ENCODE measurements at regions not wholly inside any gene's neighbourhood (a gene's known extent, or its start where the extent isn't known, plus 50 kb on each side); places are given as distances from the start of the nearest gene placed in this dataset.

DNA sequence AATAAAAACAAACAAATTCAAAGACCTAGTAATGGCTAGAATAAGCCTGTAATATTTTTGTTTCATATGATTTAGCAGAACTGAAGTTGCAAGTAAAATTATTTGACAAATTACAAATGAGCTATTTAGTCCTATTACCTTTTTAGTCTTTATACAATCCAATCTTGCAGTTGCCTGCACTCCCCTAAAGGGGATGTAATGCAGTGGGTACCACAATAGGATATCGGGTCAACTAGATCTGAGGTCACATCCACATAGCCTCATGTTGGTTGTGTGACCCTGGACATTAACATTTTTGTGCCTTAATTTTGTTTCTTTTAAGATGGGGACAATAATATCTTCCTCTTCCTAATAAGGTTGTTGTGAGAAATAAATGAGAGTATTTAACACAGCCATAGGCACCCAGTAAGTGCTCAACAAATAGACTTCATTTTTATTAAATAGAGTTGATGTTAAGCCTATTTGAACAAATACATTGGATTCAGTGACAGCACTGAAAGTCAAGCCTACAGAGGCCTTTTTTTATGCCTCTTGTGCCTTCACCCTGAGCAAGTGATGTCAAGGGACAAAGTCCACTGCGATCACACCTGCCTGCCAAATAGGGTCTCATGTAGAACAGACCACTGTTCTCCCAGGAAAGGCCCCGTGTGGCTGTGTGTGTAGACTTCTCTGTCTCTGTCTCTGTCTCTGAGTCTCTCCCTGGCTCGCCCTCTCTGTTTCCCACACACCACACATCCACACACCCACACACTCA lies 124.8 kb downstream of the EVX1 start:
- DNase-seq: no peak

DNA sequence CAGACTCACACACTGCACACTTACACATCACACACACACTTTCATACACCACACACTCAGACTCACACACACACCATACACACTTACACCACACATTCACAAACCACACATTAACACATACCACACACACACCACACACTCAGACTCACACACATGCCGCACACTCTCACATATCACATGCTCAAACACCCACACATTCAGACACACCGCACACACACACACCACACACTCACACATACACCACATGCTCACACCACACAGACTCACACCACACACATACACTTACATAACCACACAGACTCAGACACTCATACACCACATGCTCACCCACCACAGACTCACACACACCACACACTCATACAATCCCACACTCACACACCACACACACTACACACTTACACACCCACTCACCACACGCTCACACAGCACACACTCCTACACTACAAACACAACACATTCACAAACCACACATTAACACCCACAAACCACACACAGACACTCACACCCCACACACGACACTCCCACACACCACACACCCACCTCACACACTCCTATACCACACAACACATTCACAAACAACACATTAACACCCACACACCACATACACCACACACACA lies 125.4 kb downstream of the EVX1 start:
- DNase-seq: no peak

DNA sequence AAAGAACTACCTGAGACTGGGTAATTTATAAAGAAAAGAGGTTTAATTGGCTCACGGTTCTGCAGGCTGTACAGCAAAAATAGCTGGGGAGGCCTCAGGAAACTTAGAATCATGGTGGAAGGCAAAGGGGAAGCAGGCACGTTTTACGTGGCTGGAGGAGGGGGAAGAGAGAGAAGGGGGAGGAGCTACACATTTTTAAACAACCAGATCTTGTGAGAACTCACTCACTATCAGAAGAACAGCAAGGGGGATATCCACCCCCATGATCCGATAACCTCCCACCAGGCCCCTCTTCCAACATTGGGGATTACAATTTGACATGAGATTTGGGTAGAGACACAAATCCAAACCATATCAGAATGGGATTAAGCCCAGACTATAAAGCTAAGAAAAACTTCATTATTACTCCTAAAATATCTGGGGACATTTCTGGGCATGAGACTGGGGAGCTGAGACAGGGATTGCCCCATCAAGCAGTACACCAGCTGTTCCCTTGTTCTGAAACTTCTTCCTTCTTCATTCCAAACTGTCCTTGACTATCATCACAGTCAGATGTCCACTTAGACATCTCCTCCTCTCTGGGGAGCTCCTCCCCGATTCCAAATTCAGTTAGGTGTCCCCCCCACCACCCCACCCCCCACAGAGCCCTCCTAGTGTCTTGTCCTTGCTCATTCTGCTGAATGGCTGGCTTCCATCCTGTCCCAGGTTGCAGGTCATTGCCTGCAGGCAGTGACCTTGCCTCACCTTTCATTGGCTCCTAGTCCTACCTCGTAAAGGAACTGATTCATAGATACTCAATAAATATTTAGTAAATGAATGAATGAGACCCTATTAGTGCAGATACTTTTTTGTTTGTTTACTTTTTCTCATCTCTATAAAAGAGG lies 132.6 kb downstream of the EVX1 start:
- DNase-seq: no peak

DNA sequence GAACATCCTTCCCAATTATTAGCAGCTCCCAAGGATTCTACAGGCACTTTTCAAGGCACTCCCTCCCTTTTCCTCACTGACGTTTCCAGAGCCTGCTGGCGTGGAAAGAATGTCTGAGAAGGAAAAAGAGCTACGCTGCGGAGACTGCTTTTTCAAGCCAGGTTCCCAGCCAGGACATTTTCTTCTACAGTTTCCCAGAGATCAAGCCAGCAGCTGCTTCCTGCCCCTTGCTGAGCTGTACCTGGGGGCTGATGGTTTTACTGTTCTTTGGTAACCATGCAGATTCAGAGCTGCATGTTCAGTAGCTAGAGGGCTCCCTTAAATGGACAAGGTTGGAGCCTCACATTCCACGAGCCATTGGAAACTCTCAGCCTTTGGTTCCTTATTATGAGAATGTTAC lies 133.4 kb downstream of the EVX1 start:
- DNase-seq: no peak

DNA sequence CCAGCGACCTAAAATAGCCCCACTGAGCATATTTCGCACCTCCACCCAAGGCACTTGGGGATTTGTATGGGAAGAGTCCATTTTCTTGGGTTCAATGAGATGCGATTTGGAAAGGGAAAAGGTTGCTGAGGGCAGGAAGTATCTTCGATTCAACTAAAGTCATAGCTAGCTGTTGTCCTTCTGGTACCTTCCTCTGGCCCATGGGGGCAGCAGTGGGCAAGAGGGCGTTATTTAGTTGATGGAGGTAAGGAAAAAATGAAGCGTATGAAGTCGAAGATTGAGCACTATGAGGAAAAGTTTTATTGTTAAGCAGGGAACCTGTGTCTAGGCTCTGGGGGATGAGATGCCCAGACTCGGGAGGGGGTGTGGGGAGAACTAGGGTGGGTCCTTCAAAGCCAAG lies 135.4 kb downstream of the EVX1 start:
- DNase-seq: no peak

DNA sequence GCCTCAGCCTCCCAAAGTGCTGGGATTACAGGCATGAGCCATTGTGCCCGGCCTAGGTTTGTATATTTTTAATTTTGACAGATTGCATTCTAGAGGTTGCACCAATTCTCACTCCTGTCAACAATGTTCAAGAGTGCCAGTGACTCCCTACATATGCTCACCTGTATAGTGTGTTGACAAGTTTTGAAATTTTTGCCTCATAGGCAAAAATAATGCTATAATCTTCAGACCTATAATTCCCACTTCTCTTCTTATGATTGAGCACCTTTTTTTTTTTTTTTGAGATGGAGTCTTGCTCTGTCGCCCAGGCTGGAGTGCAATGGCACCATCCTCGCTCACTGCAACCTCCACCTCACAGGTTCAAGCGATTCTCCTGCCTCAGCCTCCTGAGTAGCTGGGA lies 139.7 kb downstream of the EVX1 start:
- no peak for DNase-seq

DNA sequence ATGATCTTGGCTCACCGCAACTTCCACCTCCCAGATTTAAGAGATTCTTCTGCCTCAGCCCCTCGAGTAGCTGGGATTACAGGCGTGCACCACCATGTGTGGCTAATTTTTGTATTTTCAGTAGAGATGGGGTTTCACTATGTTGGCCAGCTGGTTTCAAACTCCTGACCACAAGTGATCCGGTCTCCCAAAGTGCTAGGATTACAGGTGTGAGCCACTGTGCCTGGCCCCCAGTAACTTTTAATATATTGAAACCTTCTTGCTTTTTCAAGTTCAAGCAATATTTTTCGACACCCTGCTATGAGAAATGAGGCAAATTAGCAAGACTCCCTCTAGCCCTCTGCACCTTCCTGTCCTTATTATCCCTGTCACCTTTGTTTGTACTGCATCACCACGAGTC lies 144.0 kb downstream of the EVX1 start:
- no peak for DNase-seq

DNA sequence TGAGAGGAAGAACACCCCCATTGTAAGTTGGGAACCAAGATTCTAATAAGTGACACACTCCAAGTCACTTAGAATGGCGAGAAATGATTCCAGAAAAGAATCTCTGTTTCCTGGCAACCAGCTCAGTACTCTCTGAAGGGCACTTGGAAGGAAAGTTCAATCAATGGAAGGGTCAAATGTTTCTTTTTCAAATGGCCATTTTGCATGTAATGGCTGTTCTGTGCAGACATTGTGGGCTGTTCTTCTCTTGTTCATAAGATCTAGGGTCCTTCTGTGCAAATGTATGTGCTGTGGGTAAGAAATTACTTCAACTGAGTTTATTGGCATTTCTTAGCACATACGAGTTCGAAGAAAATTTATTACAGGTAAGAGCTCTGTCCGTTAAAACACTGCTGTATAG lies 145.3 kb downstream of the EVX1 start:
- DNase-seq: no peak

DNA sequence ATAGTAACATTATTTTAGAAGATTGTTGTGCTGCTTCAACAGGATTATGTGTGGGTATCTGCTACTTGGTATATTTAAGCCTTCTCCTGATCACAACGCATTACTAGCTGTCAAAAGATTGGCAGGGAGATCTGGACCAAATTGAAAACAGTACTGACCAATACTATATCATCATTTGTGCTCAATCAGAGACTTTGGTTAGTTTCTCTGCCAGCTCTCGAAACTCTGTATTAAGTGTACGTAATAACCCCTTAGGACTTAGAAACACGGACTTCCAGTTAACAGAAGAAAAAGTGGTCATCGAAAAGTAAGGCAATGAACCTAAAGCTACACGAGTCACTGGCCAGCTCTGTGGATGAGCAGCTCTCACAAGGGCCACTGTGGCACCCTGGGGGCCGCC lies 146.0 kb downstream of the EVX1 start:
- DNase-seq: no peak

DNA sequence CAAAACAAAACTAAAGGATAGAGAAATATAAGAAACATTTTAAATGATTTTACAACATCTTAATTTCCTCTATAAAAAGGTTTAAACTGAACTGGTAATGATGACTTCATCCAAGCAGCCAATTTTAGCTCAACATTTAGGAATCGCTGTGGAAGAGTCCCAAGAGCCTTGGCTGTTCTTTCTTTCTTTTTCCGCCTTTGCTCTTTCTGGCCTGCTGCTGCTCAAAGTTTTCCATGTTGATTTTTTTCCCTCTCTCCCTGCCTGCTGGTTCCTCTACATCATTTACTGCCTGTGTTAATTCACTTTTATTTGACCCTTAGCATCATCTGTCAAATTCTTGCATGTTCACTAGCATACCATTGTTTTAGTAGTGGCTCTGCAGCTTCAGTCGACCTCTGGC lies 146.9 kb downstream of the EVX1 start:
- no peak for DNase-seq

DNA sequence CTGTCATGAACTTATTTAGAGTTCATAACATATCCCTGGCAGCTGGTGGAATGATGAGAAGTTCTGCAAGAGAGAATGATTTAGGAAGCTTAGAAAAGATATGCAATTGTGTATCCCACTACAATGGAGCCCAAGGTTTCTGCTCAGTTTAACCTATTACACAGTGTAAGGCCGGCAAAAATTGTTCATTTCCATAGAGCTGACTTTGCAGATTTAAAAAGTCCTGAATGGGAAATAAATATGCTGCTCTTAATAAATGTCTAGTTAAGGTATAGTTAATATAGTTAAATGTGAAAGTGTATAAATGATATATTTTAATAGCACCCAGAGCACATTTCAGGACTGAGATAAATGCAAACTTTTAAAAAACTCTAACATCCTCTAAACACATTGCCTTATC lies 149.9 kb downstream of the EVX1 start:
- DNase-seq: no peak

DNA sequence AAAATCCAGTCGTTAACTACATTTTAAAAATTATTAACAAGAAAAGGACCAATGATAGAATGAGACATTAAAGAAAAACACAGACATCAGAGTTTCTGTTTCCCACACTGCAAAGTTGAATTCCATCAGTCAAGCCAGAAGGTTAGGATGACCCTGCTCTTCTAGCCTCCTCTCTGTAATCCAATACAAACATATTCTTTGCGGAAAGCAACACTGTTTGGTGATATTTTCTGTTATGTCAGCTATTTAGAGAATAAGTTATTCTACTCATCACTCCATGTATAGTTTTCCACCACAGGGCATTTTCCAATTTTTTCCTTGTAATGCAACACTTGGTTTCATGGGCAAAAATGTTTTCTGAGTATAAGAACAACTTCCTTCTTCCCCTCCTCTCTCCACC lies 152.3 kb downstream of the EVX1 start:
- DNase-seq: no peak

DNA sequence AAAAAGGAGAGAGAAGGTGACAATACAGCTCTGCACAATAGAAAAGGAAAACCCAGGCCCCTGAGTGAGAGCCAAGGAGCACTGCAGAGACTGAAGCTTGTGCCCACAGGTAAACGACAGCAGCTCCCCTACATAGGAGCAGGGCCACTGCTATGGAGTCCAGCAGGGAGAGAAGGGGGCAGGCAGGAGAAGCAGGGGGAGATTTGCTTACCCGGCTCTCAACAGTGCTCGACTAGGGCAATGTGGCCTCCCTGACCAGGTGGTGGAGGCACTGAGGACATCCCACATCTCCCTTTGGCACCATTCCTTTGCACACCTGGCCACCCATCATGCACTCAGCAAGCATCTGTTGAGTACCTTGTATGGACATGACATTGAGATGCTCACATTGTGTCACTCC lies 153.0 kb downstream of the EVX1 start:
- no peak for DNase-seq

DNA sequence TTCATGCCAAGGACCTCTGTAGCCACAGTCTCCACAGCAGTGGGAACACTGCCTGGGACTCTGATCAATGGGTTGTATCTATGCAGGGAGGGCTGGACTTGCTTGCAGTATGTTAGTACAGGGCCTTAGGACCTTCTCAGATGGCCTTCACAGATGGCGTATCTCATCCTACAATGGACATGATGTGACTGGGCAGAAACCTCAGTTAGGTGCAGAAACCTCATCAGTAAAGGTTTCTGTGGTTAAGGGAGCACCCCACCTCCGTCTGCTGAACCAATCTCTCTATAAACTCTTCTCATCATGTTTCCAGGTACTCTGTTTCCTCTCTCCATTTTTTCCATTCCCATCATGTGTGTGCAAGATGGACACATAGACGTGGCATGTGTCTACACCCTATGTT lies 154.9 kb downstream of the EVX1 start:
- no peak for DNase-seq

DNA sequence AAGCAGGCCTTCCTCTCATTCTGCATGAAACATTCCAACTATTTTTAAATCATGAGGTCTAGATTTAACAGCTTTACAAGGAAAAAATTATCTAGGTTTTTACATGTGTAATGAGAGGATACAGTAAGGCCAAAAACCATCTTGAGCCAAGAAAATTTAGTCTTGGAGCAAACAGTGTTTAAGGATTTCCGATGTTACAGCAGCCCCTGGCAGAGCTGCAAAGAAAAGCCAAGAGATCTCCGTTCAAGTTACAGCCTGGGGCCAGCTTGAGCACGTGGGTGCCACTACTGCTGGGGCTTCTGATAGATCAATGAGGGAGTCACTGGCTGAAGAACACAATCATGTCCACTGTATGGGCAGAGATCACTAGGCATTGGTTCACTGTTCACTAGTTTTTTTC lies 156.2 kb downstream of the EVX1 start:
- no peak for DNase-seq

DNA sequence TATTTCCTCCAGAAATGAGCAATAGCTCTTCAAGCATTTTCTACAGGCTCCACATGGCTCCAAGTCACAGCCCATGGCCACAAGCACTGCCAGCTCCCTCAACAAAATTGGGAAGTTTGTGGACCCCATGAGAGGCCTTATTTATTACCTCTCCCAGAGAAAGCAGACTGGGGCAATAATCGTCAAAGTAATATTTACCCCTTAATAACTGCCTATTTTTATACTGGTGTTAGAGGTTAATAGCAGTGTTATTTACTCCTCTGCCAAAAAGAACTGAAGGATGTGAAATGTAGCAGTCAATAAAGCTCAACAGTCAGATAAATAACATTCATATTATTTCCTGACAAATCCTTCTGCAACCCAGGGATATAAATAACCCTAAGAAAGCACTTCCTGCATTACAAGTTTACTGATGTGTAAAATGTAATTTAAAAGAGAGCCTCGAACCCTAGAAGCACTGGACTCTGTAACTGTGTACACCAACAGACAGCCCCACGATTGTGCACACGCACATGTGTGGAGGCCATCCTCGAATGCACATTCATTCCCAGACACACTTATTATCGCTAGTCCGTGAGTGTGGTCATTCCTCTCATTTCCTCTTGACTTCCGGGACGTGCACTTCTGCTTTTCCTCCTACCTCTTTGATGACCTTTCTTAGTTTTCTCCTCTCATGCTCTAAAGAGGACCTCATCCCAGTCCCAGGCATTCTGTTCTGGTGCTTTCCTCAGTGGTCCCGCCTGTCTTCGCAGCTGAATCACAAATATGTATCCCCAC lies 157.4 kb downstream of the EVX1 start:
- no peak for DNase-seq

DNA sequence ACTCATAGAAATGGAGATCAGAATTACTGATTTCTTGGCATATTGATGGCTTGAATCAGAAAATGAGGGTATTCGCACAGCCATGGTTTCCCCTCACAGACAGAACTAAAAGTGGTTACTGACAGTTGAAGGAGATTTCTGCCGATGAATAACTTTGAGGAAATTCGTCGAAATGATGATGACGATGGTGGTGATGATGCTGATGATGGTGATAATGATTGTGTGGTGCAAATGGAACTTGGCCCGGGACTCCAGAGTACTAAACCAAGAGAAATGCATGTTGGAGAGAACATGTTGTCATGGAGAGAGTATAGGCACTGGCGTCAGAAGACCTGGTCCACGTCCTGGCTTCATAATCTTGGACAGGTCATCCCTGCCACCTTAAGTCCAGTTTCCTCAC lies 163.2 kb downstream of the EVX1 start:
- no peak for DNase-seq

DNA sequence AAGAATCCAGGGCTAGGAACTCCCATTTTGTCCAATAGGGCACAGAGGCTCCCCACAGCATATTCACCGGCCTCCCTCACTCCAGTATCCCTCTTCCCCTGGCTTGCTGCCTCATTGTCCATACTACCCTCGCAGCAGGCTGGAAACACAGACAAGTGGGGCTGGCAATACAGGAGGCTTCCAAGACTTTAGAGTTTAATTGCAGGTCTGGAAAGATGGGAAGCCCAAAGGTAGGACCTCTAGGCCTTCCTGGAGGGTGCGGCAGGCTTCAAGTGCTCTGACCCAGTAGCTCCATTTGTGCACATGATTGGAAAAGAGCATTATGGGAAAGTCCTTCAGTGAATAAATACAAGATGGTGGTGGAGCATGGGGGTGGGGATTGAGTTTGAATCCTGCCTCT lies 166.7 kb downstream of the EVX1 start:
- no peak for DNase-seq

DNA sequence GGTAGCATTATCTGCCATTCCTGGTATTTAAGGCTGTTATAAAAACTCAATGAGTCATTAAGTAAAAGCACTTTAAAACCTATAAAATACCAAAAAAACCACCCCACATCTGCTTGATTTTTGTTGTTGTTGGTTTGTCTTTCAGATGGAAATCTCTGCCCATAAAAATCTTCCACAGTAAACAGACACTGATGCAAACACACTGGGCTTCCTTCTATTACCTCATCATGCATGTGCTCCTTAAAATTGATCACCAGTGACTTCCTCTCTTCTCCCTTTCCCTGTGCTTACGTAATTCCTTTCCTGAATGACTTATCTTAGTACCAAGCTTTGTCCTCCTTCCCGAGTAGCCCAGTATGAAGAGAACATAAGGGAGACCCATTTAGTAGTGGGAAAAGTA lies 167.2 kb downstream of the EVX1 start:
- no peak for DNase-seq

DNA sequence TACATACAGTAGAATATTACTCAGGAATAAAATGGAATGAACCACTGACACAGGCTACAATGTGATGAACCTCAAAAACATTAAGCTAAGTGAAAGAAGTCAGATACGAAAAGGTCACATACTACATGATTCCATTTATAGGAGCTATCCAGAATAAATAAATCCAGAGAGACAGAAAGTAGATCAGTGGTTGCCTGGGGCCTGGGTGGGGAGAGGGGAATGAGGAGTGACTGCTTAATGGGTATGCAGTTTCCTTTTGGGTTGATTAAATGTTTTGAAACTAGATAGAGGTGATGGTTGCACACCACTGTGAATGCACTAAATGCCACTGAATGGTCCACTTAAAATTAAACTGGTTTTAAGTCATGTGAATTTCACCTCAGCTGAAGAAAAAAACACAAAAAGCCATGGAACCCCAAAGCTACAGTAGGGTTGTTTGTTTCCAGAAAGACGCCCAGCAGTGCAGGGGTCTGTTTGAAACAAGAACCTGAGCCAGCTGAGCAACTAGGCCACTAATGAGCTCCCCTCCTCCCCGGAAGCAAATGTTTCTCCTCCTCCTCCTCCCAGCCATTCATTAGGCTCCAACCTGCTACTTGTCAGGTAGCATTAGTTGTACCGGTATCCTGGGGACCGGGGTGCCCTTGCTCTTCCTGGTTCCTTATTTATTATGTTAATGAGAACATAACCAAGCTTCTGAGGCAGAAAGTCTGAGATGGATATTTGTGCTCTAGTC lies 168.4 kb downstream of the EVX1 start:
- no peak for DNase-seq

DNA sequence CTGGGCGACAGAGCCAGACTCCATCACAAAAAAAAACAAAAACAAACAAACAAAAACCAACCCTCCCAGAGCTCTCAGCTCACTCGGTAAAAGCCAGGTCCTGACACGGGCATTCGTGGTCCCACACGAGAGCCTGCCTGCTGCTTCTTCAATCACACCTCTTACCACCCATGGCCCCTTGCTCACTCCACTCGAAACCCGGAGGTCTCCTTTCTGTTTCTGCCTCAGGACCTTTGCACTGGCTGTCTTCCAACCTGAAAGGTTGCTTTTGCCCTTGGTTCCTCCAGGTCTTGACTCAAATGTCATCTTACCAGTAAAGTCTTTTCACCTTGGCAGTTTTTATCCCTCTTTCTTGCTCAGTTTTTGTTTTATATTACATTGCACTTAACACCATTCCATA lies 169.6 kb downstream of the EVX1 start:
- DNase-seq: no peak

DNA sequence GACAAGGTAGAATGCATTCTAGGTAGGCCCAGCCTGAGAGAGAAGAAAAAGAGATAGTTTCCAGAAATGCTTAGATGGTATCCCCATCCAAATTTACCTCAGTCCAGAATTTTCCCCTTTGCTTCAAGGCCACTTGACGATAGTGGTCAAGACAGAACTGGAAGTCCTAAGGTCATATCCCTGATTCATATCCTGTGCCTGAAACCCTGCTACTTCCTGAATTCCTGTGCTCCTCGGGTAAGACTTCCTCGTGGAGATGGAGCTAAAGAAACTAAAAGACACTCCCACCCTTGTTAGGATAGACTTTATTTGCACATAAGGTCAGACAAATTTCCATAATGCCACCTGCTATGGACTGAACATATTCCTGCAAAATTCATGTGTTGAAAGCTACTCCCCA lies 175.9 kb downstream of the EVX1 start:
- DNase-seq: no peak
